OCI-LY3 (cell line): ENCODE measurements at regions not wholly inside any gene's neighbourhood (a gene's known extent, or its start where the extent isn't known, plus 50 kb on each side); places are given as distances from the start of the nearest gene placed in this dataset.

Source experiments
- EZH2phosphoT487 ChIP-seq: fragments of 200-600 bp; shearing (Covaris generic); IDR thresholded peaks from 2 replicates; pipeline ENCODE4 v1.6.1; 2018; ENCODE audit warnings: antibody characterized with exemption, mixed run types, low read depth
- TF ChIP-seq, protein P1 (sequence below): fragments of 200-600, 300-600 bp; sonication (generic); IDR thresholded peaks from 2 replicates; pipeline ENCODE4 v1.5.1; 2014; ENCODE audit warnings: antibody characterized with exemption, low read length, low read depth

DNA sequence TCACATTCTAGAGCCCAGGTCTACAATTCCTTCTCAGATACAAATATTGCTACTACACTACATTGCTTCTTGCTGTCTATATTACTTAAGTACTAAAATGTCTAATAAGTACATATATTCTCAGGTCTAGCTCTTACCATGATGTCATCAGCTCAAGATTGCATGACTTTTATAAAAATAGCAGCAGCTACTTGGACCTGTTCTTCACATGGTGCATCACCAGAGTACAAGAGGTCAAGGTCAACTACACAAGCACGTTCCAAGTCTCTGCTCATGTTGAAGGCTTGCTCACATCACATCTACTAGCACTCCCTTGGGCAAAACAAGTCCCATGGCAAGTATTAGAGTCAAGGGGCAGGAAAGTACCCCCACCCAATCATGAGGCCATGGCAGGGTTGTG is 465.6 kb downstream of the MED13L start:
- no peak for TF ChIP-seq EZH2phosphoT487
- TF ChIP-seq, protein P1, sequence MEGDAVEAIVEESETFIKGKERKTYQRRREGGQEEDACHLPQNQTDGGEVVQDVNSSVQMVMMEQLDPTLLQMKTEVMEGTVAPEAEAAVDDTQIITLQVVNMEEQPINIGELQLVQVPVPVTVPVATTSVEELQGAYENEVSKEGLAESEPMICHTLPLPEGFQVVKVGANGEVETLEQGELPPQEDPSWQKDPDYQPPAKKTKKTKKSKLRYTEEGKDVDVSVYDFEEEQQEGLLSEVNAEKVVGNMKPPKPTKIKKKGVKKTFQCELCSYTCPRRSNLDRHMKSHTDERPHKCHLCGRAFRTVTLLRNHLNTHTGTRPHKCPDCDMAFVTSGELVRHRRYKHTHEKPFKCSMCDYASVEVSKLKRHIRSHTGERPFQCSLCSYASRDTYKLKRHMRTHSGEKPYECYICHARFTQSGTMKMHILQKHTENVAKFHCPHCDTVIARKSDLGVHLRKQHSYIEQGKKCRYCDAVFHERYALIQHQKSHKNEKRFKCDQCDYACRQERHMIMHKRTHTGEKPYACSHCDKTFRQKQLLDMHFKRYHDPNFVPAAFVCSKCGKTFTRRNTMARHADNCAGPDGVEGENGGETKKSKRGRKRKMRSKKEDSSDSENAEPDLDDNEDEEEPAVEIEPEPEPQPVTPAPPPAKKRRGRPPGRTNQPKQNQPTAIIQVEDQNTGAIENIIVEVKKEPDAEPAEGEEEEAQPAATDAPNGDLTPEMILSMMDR: no peak
